Spinal cord (tissue), 9 donors: ENCODE measurements at regions not wholly inside any gene's neighbourhood (a gene's known extent, or its start where the extent isn't known, plus 50 kb on each side); places are given as distances from the start of the nearest gene placed in this dataset.

ENCODE experiments used
- DNase-seq, 6 donors: peaks; one replicate each; pipeline versions ENCODE4 v3.0.0 to v3.0.0-alpha.2; 2013 to 2015; ENCODE audit warnings: low spot score in 6 of 6, low read depth in 4 of 6
- H3K27ac ChIP-seq: one replicate; pipeline ENCODE4 v1.5.1; 2013; ENCODE audit warnings: low read depth, low read length, control low read depth
- H3K27me3 ChIP-seq: one replicate; pipeline ENCODE4 v1.6.1; 2013; ENCODE audit warnings: low read length; ENCODE audit not compliant: control insufficient read depth, insufficient read depth
- H3K36me3 ChIP-seq: one replicate; pipeline ENCODE4 v1.6.1; 2013; ENCODE audit warnings: low read length; ENCODE audit not compliant: control insufficient read depth, insufficient read depth
- H3K4me1 ChIP-seq: one replicate; pipeline ENCODE4 v1.6.1; 2013; ENCODE audit warnings: low read length; ENCODE audit not compliant: control insufficient read depth, insufficient read depth
- H3K4me3 ChIP-seq: one replicate; pipeline ENCODE4 v1.5.1; 2013; ENCODE audit warnings: low read depth, low read length, control low read depth
- H3K9me3 ChIP-seq: one replicate; pipeline ENCODE4 v1.6.1; 2013; ENCODE audit warnings: low read length; ENCODE audit not compliant: control insufficient read depth, insufficient read depth
- WGBS: methylation state at CpG from one replicate; pipeline ENCODE4 v1.1.5; 2013; ENCODE audit warnings: missing lambda C conversion rate; ENCODE audit not compliant: insufficient coverage; 5-methylcytosine and 5-hydroxymethylcytosine counted together
- donor health status: healthy.

GRCh38 chr18:27778441-27778840 is 398.5 kb downstream of the CDH2 start:
- WGBS, result 33% methylated on average over 1 of the region's 2 CpGs
- no peak overlapping the region for H3K27ac ChIP-seq
- no peak overlapping the region for H3K4me3 ChIP-seq
- H3K27me3 ChIP-seq, result no peaks in the 10 kb centered on the region
- DNase-seq, result peak in 2 of 6 donors; percentile 20 to 51
- H3K4me1 ChIP-seq, result no peaks in the 10 kb centered on the region
- H3K9me3 ChIP-seq, result no peaks in the 10 kb centered on the region
- no peaks in the 10 kb centered on the region for H3K36me3 ChIP-seq

DNA sequence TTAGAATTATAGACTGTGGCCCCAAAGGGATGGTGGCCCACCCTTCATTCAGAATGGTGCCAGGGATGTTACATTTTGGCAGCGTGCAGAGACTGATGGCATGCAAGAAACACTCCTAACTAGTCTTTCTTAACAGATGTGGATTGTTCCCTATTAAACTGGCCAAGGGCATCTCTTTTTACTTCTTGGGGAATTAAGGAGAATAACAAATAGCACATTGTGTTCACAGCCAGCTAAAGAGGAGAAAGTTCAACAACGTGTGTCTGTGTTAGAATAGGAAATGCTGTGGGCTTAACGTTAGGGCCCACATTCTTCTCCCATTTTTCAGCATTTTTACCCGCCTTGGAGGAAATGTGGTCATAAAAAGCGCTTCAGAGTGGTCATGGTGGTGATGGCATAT is 404.8 kb downstream of the CDH2 start:
- Histone ChIP-seq H3K27ac (no peak overlapping the region), H3K27me3 (no peaks in the 10 kb centered on the region), H3K9me3 (no peaks in the 10 kb centered on the region), H3K4me3 (no peak overlapping the region), H3K36me3 (no peaks in the 10 kb centered on the region), H3K4me1 (no peaks in the 10 kb centered on the region)
- no peak for DNase-seq
- WGBS, result no CpG with 5 or more reads among the region's 5 CpGs

DNA sequence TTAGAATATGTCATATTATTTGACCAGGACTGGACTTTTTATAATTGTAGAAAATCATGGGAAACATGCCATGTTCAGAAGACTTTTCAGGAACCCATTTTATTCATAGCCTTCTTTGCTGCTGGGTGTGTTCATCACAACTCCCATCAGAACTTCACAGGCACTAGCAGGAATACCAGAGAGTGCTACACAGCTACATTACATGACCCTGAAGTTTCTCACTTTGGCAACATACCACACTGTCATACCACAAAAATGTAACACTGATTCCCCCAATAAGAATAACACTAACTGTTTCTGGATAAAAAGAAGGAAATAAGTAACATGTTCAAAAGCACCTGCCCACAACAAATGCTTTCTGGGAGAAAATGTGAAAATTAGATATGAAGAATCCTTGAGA is 405.4 kb downstream of the CDH2 start:
- H3K36me3 ChIP-seq, result no peaks in the 10 kb centered on the region
- no peaks in the 10 kb centered on the region for H3K27me3 ChIP-seq
- H3K9me3 ChIP-seq, result no peaks in the 10 kb centered on the region
- no peaks in the 10 kb centered on the region for H3K4me1 ChIP-seq
- H3K27ac ChIP-seq, result no peak overlapping the region
- DNase-seq, result no peak
- H3K4me3 ChIP-seq, result no peak overlapping the region

- 63% methylated on average over 1 of the region's 1 CpG for WGBS
Observed at GRCh38 chr18:27769152-27769551, 407.8 kb downstream of the CDH2 start.

DNA sequence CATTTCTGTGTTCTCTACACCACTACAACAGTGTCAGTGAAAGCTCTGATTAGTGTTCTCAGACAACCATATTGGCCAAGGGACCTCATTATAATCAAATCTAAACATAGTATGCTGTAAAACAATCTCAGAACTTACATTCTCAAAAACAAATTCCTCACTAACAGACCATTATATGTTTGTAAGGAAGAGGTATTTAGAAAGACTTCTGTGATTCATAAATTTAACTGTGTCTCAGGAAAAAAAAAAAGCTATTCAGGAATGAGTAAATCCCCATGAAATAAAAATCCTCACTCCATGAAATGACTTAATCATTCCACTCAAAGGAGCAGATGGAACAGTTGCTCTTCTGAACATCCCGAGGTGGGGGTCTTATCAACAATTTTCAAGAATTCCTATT is 413.0 kb downstream of the CDH2 start:
- H3K4me1 ChIP-seq, result no peaks in the 10 kb centered on the region
- H3K4me3 ChIP-seq, result no peak overlapping the region
- H3K27me3 ChIP-seq, result no peaks in the 10 kb centered on the region
- H3K9me3 ChIP-seq, result no peaks in the 10 kb centered on the region
- no peak for DNase-seq
- no CpG with 5 or more reads among the region's 1 CpG for WGBS
- H3K36me3 ChIP-seq, result no peaks in the 10 kb centered on the region
- no peak overlapping the region for H3K27ac ChIP-seq

More at GRCh38 chr18:27769152-27769551, 407.8 kb downstream of the CDH2 start:
- no peaks in the 10 kb centered on the region for H3K9me3 ChIP-seq
- no peaks in the 10 kb centered on the region for H3K27me3 ChIP-seq
- H3K4me1 ChIP-seq, result no peaks in the 10 kb centered on the region
- H3K4me3 ChIP-seq, result no peak overlapping the region
- DNase-seq, result no peak
- no peaks in the 10 kb centered on the region for H3K36me3 ChIP-seq
- no peak overlapping the region for H3K27ac ChIP-seq

GRCh38 chr18:27763341-27763740 is 413.6 kb downstream of the CDH2 start:
- H3K4me3 ChIP-seq, result no peak overlapping the region
- H3K36me3 ChIP-seq, result no peaks in the 10 kb centered on the region
- no peak overlapping the region for H3K27ac ChIP-seq
- no peaks in the 10 kb centered on the region for H3K27me3 ChIP-seq
- no peaks in the 10 kb centered on the region for H3K4me1 ChIP-seq
- H3K9me3 ChIP-seq, result no peaks in the 10 kb centered on the region
- DNase-seq, result no peak

DNA sequence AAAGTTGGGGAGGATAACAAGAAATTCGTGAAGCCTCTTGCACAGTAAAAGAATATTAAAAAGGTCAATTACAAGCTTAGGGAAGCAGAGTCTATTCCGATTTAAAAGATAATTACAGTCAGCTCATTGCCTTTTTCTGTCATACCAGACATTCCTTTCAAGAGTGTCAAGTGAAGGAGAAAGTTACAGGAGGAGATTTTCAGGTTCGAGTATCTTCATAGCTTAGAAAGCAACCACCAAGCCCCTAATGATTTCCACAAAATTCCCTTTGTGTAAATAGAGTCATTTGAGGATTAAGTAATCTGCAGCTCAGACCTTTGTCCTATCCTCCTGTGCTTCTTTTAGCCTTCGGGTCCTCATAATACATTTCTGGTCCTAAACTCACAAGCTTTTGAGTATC is 414.9 kb downstream of the CDH2 start:
- peak in 1 of 6 donors; percentile 27 for DNase-seq
- H3K27me3 ChIP-seq, result no peaks in the 10 kb centered on the region
- H3K27ac ChIP-seq, result no peak overlapping the region
- no peaks in the 10 kb centered on the region for H3K36me3 ChIP-seq
- no peaks in the 10 kb centered on the region for H3K4me1 ChIP-seq
- no CpG with 5 or more reads among the region's 4 CpGs for WGBS
- no peak overlapping the region for H3K4me3 ChIP-seq
- H3K9me3 ChIP-seq, result no peaks in the 10 kb centered on the region

DNA sequence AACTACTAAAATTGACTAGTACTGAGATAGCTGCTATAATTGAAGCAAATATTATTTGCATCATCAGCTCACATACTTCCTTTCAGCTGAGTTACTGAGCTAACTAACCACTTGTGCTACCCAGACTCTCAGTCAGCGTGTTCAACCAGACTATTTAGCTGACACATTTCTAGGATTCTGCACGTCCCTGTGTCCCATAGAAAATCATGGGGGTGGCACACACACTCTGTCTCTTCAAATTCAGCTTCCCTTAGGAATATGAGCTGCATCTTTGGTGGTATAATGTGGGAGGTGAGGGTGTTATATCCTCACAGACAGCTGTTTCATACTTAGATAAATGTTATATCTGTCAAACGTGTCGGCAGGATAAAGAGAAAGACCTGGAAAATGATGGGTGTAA is 424.0 kb downstream of the CDH2 start:
- Histone ChIP-seq H3K9me3 (no peaks in the 10 kb centered on the region), H3K36me3 (no peaks in the 10 kb centered on the region), H3K4me3 (no peak overlapping the region), H3K4me1 (no peaks in the 10 kb centered on the region), H3K27me3 (no peaks in the 10 kb centered on the region), H3K27ac (no peak overlapping the region)
- 100% methylated on average over 1 of the region's 4 CpGs for WGBS
- no peak for DNase-seq

GRCh38 chr18:27750923-27751322 is 426.0 kb downstream of the CDH2 start:
- Histone ChIP-seq H3K36me3 (no peaks in the 10 kb centered on the region), H3K4me1 (no peaks in the 10 kb centered on the region), H3K4me3 (no peak overlapping the region), H3K27ac (no peak overlapping the region), H3K27me3 (no peaks in the 10 kb centered on the region), H3K9me3 (no peaks in the 10 kb centered on the region)
- WGBS, result no CpG with 5 or more reads among the region's 5 CpGs
- peak in 1 of 6 donors; percentile 26 for DNase-seq

GRCh38 chr18:27750014-27750413 is 426.9 kb downstream of the CDH2 start:
- WGBS, result 15% methylated on average over 3 of the region's 3 CpGs
- DNase-seq, result peak in 4 of 6 donors; percentile 20 to 74 (median 53)

More at GRCh38 chr18:27750014-27750413, 426.9 kb downstream of the CDH2 start:
- Histone ChIP-seq H3K4me3 (no peak overlapping the region), H3K27me3 (no peaks in the 10 kb centered on the region), H3K36me3 (no peaks in the 10 kb centered on the region), H3K4me1 (no peaks in the 10 kb centered on the region), H3K9me3 (no peaks in the 10 kb centered on the region), H3K27ac (no peak overlapping the region)
